DMS53 (cell line): ENCODE measurements at regions not wholly inside any gene's neighbourhood (a gene's known extent, or its start where the extent isn't known, plus 50 kb on each side); places are given as distances from the start of the nearest gene placed in this dataset.

Experiments
- DNase-seq: peaks from one replicate; lab custom pipeline; 2025; lab: John Stamatoyannopoulos, UW

DNA sequence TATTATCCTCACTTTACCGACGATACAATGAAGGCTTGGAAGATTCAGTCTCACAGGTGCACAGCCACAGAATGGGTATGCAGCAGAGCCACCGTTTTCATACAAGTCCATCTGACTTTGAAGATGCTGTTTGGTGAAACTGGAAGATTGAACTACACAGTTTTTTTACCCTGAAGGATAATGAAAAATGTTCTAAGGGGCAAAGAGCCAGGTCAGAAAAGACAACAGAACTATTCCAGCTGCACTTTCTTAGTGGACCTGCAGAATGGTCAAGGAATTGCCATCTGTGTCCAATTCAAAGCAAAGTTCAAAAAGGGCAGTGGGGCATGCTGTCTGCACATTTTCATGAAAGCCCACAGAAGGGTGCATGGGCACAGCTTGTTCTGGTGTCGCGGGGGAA is 127.6 kb upstream of the PDZRN3 start:
- DNase-seq: no peak

DNA sequence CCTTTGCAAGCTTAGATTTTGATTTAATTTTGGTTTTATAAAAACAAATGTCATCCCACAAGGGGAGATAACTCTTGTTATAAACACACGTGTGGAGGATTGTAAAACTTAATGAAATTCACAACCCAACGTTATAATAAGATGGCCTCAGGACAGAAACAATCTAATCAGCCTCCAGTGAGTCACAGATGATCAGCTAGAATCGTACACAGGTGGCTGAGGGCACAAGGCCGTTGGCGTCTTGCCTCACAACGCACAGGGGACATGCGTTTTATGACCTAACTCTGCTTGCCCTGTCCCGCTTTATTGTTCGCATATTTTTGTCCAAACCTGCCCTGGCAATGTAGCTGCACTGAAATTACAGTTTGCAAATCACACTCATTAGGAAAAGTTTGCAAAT is 121.9 kb upstream of the PDZRN3 start:
- no peak for DNase-seq

DNA sequence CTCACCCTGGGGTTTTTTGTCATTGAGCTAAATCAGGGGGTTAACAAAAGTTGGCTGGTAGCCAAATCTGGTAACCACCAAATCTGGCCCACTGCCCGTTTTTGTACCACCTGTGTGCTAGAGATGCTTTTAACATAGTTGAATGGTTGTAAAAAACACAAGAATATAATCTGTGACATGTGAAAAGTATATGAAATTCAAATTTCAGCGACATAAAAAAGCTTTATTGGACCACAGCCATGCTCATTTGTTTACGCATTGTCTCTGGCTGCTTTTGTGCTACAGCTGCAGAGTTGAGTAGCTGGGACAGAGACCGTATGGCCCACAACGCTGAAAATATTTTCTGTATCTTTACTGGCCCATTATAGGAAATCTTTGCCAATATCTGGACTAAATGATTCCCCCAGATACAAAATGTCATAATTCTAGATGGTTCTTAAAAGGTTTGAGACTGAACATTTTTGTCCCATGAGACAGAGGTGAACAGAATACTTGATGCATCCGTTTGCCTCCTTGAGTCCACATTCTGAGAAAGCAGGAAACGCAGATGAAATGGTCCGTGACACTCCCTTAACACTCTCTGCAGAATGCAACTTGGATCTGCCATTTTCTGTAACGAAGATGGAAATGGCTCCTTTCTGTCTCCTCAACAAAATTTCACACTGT is 120.9 kb upstream of the PDZRN3 start:
- no peak for DNase-seq

DNA sequence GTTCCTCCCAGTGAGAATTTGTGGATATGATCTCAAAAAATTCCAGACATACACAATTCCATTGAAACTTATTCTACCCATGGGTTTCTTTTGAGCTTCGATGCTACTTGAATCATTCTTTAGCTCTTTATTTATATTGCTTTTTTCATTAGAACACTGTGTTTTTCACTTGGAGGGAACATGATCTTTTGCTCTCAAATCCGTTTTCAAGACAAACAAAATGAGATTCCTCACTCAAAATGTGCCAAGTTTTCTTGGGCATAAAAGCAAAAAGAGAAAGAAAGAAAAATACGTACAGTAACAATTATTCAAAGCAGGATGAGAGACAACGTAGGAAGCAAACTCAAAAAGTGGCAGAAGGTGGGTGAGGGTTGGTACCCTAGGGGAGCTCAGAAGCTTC is 118.8 kb upstream of the PDZRN3 start:
- no peak for DNase-seq

DNA sequence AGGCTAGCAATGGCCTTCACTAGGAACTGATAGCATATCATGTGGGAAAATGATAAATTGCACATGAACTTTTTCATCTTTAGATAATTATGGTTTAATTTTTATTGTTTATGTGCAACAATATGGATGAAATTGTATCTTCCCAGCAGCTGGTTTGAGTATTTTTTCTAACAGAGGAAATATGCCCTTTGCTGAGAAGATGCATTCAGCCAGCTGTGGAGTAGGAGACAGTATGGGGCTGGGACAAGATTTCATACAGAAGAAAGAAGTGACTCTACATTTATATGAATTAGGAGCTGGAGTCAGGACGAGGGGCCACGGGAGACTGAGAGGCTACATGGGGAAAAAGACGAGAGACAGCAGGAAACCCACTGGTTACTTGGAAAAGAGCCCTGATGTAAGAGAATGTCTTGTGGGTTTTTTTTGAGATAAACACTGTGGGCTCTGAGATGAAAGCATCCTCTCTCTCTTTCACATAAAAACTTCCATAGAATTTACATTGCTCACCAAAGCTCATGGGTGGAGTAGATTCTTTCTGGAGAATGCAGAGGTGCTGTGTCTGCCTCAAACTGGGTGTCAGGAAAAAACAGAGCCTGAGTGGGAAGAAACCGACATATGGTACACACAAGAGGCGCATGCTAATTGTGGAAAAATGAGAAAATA is 115.2 kb upstream of the PDZRN3 start:
- no peak for DNase-seq

DNA sequence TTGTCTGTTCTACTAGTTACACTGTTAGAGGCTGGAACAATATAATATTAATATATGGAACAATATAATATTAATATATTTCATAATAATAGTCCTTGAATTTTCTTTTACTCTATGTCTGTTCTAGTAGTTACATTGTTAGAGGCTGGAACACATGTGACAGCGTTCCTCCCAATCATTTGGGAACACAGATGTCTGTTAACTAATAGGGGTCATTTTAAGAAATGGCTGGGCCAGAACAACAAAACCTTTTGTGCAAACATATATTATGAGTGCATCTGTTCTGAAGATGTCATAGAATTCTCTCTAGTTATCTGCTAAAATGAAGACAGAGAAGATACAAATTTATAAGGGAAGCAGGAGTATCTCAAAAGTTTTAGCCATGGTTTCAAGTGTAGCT is 114.0 kb upstream of the PDZRN3 start:
- no peak for DNase-seq

DNA sequence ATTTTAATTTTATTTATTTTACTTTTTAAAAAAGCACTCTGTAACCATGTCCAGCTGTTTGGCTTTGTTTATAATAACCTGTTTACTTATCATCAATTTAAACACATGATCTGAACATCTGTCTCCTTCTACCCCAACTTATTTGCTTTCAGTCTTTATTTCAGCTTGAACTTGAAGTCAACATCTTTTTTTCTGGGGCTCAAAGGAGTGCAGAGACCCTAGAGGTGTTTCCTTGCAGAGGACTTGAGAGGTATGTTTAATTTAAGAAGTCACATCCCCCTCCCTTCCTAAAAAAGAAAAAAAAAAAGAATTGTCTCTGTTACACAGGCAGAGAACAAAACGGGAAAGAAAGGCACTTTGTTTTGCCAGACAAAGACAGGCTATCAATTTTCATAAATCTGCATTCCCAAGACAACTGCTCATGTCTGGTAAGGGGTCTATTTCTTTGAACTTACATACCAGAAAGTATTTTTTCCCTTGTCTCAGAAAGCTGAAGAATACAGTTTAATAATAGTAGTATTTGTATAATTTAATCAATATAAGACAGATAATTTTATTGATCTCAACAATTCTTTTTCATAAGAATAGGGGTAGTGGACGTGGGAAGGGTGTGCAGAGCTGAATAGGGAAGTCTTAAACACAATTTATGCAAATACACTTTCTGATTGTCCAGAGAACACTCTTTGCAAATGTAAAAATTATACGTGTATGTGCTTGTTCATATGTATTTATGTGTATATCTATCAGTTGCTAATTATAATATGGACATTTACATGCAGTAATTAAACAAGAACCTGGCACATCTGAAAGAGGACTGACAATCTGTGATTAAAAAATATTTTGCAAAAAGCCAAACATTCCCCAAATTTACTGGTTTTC is 109.7 kb upstream of the PDZRN3 start:
- peak; percentile 1 for DNase-seq

DNA sequence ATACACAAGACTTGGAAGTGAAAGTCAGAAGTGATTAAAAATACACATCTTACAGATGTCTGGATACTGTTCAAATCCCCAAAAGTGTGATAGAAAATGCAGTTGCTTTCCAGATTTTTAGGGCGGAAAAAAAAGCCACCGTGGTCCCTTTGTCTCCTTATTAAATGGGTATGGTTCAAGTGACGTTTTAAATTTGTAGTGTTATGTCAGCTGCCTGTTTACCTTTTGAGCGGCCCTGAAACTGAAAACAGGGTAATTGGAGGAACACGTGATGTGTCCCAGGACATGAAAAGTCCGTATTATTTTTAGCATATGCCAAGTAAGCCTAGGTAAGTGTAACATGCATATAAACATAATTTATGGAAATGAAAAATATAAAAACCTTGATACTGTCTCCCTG is 109.0 kb upstream of the PDZRN3 start:
- peak; percentile 32 for DNase-seq

DNA sequence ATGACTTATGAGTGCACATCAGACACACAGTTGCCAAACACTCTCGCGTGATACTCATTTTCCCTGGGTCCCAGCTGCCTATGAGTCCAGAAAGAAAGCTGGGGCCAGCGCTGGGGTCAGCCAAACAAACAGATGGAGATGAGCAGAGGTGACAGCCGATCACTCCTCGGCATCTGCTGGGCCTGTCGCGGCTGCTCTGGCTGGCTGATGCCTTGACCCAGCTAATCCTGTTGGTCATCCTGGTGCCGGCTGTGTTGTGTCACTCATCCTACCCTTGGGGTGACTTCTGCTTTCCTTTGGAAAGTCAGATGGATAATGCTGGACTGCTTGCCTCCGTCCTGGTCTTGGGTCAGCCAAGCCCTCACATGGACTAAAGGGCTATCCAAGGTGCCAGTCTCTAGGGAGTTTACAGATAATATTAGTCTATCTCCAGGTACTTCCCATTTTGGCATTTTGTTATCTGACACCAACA is 105.3 kb upstream of the PDZRN3 start:
- DNase-seq: no peak

DNA sequence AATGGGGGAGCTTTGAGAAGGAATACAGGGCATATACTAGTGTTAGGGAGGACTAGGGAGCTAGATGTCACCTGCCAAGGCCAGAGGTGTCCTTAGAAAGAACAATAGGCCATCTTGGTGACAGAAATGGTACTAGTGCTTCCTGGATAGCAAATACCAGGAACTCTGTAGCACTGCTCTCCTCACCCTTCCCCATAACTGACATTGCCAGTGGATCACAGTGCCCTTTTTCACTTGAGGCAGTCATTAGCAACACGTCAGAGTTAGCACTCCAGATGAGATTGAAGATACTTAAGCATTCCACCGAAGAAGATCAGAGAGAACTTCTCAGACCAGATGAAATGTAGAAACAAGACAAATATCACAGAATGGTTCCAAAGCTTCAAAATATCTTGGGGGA is 103.1 kb upstream of the PDZRN3 start:
- DNase-seq: peak; percentile 2

DNA sequence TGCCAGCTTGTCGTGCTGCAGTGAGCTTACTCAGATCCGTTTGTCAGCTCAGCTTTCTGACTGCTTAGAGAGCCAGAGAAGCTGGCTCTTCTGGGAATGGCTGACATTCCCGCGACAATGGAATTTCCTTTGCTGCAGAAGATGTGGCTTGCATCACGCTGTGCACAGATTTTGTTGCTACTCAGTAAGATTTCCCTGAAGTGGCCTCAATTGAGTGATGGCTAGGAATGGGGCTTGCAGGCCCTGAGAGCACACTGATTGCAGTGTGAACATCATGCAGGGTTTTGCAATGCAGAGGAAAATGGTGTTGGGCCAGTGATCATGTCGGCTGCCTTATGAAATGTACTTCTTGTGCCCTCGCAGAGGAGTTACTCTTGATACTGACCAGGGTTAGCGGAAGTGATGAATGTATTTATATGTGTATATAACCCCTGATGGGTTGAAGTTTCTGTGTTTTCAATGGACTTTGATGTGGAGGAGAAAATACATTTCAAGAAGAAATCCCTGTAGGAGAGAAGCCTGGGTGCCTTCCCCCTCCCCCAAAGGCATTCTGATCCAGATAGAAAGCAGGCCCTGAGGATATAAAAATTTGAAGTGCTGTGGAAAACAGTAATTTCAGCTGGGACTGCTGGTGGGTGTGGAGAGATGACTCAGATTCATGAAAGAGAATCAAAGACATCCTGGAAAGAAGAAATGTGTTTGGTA is 102.5 kb upstream of the PDZRN3 start:
- DNase-seq: no peak

DNA sequence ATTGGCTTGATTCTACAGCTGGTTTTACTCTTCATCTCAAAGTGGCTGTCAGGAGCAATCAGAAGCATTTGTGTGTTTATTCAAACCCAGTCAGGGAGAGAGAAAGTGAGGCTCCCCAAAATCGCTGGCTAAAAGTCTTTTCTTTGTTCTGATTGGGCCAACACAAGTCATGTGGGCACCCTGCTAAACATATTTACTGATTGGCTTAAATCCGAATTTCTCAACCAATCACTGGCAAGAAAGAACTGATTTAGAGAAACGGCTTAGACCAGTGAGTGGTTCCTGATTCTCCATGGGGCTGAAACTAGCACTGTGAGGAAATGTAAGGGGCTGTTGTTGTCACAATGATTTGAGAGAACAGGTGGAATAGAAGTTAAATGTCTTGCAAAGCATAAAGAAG is 98.9 kb upstream of the PDZRN3 start:
- DNase-seq: no peak

DNA sequence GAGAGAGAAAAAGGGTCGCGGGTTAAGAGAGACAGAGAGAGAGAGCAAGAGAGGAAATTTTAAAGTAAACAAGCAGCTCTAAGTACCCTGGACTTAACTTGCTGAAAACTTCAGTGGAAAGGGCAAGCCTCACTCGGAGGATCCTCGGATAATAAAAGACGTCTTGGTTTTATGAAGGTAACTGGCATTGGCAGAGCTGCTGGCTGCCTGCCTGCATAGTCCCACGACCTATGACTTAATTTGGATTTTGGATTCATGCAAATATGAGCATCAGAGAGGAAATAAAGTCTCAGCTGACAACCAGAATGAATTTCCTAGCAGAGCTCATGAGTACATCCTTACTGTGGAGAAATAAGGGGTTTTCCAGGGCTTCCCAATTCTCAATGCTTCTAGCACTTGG is 95.1 kb upstream of the PDZRN3 start:
- no peak for DNase-seq

DNA sequence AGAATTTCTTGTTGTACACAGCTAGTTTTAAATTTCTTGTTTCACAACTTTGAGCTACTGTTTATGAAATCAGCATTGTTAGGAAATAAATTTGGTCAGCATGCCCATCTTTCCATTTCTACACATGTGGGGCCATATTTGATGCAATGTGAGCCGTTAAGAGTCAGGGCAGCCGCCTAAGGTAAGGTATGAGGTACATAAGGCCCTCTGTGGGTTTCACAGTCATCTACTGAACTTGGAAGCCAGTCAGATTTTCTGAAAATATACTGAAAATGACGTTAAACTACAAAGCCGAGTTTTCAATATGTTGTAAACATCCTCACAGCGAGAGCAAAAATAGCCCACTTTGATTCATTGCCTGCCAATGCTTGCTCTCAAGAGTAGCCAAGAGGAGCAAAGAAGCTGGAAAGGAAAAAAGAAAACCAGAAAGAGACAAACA is 94.7 kb upstream of the PDZRN3 start:
- no peak for DNase-seq

DNA sequence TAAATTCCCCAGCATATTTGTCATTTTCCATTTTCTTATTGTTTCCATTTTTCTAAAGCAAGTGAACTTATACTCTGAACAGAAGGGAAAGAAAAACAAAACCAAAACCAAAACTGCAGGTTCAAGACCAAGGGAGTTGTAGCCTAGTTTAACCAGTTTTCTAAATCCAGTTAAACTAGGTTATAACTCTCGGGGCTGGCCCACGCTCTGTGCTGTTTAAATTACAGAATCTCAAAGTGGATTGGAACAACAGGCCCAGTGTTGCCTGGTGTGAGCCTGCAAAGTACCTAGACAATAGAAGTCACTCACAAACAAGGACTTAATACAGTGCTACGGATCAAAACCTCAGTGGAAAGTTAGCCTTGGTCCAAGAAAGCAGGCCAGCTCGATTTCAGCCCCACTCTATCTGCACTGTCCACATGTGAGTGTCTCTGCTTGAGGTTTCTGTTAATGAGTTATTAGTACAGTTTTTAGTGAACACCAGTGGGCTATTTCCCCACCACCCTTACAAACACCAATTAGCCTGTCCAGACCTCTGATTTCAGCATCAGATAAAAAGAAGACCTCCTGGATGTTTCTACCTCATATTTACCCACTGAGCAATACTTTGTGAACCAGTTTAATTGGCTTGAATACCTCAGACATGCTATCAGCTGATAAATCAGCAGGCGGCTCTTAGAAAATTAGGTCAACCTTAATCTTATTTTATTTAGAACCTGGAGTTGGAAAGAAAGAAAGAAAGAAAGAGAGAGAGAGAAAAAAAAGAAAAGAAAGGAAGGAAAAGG is 93.8 kb upstream of the PDZRN3 start:
- DNase-seq: no peak

DNA sequence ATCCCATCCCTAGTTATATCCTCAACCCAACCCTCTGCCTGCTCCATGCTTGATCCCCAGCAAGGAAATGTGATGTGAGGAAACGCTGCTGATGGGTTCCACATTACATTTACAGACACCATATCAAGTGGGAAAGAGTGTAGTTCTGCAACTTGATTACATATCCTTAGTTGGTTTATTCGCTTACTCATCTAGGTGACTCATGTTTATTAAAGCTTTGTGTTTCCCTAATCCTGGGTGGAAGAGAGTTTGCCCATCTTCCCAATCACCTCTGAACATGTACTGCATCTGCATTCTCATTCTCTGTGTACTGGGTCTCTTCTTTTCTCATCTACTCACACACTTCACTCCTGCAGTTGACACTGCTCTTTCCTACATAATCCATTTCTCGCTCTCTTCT is 91.7 kb upstream of the PDZRN3 start:
- DNase-seq: peak; percentile 70

DNA sequence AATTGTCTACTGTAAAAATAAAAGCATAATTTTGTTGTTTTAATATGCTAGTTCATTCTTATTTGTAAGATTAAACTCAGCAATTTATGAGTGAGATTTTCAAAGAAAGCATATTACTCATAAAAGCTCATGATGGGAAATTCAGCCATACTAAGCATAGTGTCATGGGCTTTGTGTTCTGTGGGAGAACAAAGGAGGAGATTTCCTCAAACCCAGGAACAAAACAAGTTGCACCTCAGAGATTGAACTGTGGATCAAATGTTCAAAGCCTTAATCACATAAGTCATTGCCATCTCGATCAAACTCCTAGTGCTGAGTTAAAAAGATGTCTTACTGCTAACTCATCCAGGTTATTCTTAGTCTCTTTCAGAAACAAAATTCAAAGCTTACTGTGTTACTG is 85.6 kb upstream of the PDZRN3 start:
- DNase-seq: no peak

DNA sequence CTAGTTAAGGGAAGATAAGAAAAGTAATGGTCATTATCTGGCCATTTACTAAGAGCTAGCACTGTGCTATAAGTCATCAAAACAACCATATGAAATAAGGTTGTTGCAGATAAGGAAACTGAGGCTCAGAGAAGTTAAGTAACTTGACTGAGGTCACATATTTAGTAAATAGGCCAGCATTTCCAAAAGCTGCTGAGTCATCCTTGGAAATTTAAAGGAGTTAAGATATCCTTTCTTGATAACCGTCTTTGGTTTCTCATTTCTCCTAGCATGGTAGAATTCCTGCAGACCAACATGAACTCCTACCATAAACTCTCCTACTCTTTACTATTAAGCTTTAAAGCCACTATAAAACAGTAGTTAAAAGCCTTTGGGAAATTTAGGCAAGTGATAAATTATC is 85.0 kb upstream of the PDZRN3 start:
- DNase-seq: no peak

DNA sequence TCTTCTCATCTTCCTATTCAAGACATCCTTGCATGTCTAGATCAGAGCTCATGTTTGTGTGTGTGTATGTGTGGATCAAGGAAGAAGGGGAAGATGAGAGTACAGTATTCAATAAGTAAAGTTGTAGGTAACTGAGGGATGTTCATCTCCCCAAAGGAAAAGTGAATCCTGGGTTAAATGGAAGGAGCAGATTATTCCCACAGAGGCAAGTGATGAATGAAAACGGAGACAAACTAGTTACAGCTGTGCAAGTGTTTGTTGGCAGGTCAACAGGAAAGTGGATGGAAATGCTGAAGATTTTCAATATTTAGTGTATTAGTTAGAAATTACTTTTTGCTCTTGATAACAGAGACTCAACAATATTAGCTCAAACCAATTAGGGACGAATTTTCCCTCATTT is 84.2 kb upstream of the PDZRN3 start:
- DNase-seq: no peak

DNA sequence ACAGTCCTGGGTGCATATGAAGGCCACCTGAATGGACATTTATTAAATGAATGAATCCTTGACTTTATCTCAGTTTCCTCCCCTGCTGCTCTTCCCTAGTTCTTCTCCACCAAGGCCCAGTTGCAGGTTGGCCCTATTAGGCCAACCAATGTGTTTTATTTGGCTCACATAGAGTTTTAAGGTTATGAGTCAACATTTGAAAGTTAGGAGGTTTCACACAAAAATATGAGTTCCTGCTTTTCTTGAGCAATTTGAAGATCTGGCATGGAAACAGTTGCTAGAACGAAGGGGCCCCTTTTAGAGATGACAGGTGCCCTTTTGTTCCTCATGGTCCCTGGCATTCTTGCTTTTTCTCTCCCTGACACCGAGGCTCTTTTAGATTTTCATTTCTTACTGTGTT is 83.0 kb upstream of the PDZRN3 start:
- no peak for DNase-seq

DNA sequence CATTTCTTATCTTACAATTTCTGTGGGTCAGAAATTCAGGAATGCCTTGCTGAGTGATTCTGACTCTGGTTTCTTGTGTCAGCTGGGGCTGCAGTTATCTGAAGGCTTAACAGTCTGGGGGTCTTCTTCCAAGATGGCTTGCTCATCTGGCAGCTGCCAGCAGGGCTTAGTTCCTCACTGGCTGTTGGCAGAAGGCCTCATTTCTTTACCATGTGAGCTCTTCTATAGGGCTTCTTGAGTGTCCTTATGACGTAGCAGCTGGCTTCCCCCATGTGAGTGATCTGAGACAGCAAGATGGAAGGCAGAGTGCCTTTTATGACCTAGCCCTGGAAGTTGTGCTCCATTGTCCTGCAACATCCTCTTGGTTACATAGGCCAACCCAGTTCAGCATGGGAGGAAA is 82.0 kb upstream of the PDZRN3 start:
- peak; percentile 43 for DNase-seq

DNA sequence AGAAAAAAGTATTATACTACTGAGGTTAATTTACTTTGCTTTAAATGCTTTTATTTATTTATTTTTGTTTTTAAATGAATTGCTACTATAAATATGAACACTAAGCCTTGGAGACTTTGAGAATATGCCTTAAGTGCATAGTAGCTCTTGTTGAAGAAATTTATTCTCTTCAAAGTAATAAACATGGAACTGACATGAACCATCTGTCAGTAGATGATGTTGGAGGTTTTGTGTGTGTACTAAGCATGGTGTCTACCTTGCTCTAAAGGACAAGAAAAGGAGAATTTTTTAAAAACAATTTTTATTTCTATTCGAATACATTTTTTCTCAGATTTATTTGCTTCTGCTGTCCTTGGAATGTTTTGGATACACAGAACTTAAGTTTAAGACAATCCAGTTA is 81.1 kb upstream of the PDZRN3 start:
- peak; percentile 20 for DNase-seq
